Caco-2 (cell line): ENCODE measurements at regions not wholly inside any gene's neighbourhood (a gene's known extent, or its start where the extent isn't known, plus 50 kb on each side); places are given as distances from the start of the nearest gene placed in this dataset.

Source experiments
- BruUV-seq: library from RNA; stranded (reverse); fragments of 400-500 nt; replicated peaks from 2 replicates; lab custom pipeline; 2021; lab: Mats Ljungman, UMichigan
- CTCF ChIA-PET: fragments of 300-600 bp; sonication (Branson Sonifier 250); formaldehyde crosslinking; loops from one replicate; lab custom pipeline; 2022; ENCODE audit warnings: antibody characterized with exemption; lab: Charles Lee
- POLR2A ChIA-PET: fragments of 300-600 bp; sonication (Branson Sonifier 250); formaldehyde crosslinking; loops from one replicate; lab custom pipeline; 2022; ENCODE audit warnings: antibody characterized with exemption; lab: Charles Lee
- DNase-seq, 2 experiments: peaks; one replicate each; pipeline versions ENCODE4 v3.0.0 to v3.0.0-alpha.2; 2020 to 2022
- H3K27me3 ChIP-seq: replicated peaks from 2 replicates; pipeline ENCODE4 v1.6.0; 2011; ENCODE audit warnings: low read length; ENCODE audit not compliant: control insufficient read depth, insufficient read depth
- H3K36me3 ChIP-seq: 2 replicates; pipeline ENCODE4 v1.5.1; 2011; ENCODE audit warnings: low read length; ENCODE audit not compliant: control insufficient read depth, insufficient read depth
- H3K4me1 ChIP-seq: fragments of 250-450 bp; sonication (Bioruptor Pico); 2 replicates; pipeline ENCODE4 v1.5.1; 2020; ENCODE audit warnings: mild to moderate bottlenecking
- H3K4me3 ChIP-seq: 2 replicates; pipeline ENCODE4 v1.5.1; 2011; ENCODE audit warnings: low read depth, mild to moderate bottlenecking, control low read depth, low read length
- H3K9me3 ChIP-seq: fragments of 250-450 bp; sonication (Bioruptor Pico); 2 replicates; pipeline ENCODE4 v1.5.1; 2020; ENCODE audit warnings: mild to moderate bottlenecking, moderate library complexity
- H3K27ac Mint-ChIP-seq: one replicate; pipeline ENCODE4 v1.8.0; 2022; ENCODE audit warnings: mixed read lengths; ENCODE audit not compliant: unreplicated experiment
- H3K27me3 Mint-ChIP-seq: one replicate; pipeline ENCODE4 v1.8.0; 2022; ENCODE audit warnings: mixed read lengths; ENCODE audit not compliant: insufficient read depth, unreplicated experiment
- H3K36me3 Mint-ChIP-seq: one replicate; pipeline ENCODE4 v1.8.0; 2022; ENCODE audit warnings: mild to moderate bottlenecking, mixed read lengths; ENCODE audit not compliant: insufficient read depth, unreplicated experiment
- H3K4me1 Mint-ChIP-seq: one replicate; pipeline ENCODE4 v1.8.0; 2022; ENCODE audit warnings: low read depth, mixed read lengths; ENCODE audit not compliant: unreplicated experiment
- H3K4me3 Mint-ChIP-seq: one replicate; pipeline ENCODE4 v1.8.0; 2022; ENCODE audit warnings: mild to moderate bottlenecking, moderate library complexity, mixed read lengths; ENCODE audit not compliant: unreplicated experiment
- H3K9me3 Mint-ChIP-seq: one replicate; pipeline ENCODE4 v1.8.0; 2022; ENCODE audit warnings: mixed read lengths; ENCODE audit not compliant: unreplicated experiment
- intact Hi-C: fragments of 100-400 bp; cut with micrococcal nuclease; formaldehyde crosslinking; loops from one replicate; pipeline ENCODE4 v1.10.0; 2022; ENCODE audit not compliant: unreplicated experiment
- TF ChIP-seq, protein P1 (sequence below), 2 experiments: fragments of 200-600 bp in 1 of 2; IDR thresholded peaks; 1 replicate in 1 of 2; 2 replicates in 1 of 2; pipeline versions ENCODE4 v1.5.1 to v1.8.0; 2011 to 2022; ENCODE audit warnings: antibody characterized with exemption in 1 of 2, control low read depth in 1 of 2, inconsistent platforms in 1 of 2, low read depth in 1 of 2, low read length in 1 of 2, mild to moderate bottlenecking in 1 of 2, moderate library complexity in 1 of 2; ENCODE audit not compliant: insufficient read depth in 1 of 2, severe bottlenecking in 1 of 2, unreplicated experiment in 1 of 2

DNA sequence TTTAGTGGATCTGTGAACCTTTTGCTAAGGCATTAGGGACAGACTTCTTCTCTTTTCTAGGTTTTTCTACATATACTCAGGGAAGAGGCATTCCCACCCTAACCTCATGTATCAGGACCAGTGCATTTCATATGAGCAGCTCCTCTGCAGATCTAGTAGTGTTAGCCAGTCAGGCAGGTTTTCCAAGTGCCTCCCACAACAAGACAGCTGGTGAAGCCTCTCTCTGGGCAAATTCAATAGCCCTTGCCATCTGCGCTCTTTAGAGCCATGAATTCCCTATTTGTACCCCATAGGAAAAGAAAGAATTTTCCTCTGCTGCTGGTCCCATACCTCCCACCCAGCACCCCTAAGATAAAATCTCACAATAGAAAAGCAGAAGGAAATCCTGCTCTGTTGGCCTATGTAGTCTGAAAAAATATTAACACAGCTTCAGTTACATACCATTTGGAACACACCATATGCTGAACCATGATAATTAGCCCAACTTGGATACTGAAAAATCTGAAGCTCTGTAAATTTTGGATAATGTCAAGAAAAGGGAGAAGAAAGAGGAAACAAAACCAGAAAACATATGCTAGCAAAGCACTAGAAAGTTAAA, 1354.6 kb upstream of the NRXN1 start:
- H3K27ac Mint-ChIP-seq, result no peak overlapping the region
- H3K4me3 Mint-ChIP-seq, result no peak overlapping the region
- no peak overlapping the region for H3K4me3 ChIP-seq
- H3K36me3 Mint-ChIP-seq, result no peaks in the 10 kb centered on the region
- ChIA-PET CTCF (no interaction called here), POLR2A (no interaction called here)
- no peaks in the 10 kb centered on the region for H3K36me3 ChIP-seq
- no peaks in the 10 kb centered on the region for H3K27me3 ChIP-seq
- DNase-seq, result no peak
- no peaks in the 10 kb centered on the region for H3K4me1 ChIP-seq
- TF ChIP-seq, protein P1, sequence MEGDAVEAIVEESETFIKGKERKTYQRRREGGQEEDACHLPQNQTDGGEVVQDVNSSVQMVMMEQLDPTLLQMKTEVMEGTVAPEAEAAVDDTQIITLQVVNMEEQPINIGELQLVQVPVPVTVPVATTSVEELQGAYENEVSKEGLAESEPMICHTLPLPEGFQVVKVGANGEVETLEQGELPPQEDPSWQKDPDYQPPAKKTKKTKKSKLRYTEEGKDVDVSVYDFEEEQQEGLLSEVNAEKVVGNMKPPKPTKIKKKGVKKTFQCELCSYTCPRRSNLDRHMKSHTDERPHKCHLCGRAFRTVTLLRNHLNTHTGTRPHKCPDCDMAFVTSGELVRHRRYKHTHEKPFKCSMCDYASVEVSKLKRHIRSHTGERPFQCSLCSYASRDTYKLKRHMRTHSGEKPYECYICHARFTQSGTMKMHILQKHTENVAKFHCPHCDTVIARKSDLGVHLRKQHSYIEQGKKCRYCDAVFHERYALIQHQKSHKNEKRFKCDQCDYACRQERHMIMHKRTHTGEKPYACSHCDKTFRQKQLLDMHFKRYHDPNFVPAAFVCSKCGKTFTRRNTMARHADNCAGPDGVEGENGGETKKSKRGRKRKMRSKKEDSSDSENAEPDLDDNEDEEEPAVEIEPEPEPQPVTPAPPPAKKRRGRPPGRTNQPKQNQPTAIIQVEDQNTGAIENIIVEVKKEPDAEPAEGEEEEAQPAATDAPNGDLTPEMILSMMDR (IDR thresholded peaks at IDR 0.05; ENCODE audit: insufficient read depth in 1 of 2, low read depth in 1 of 2, low read length in 1 of 2, severe bottlenecking in 1 of 2, unreplicated experiment in 1 of 2), result no peak
- no peaks in the 10 kb centered on the region for H3K9me3 ChIP-seq
- H3K9me3 Mint-ChIP-seq, result no peaks in the 10 kb centered on the region
- H3K4me1 Mint-ChIP-seq, result peaks cover 5% of the 10 kb centered on the region
- BruUV-seq, result no TSS peak
- no peaks in the 10 kb centered on the region for H3K27me3 Mint-ChIP-seq
- intact Hi-C loops, result no loop called here

DNA sequence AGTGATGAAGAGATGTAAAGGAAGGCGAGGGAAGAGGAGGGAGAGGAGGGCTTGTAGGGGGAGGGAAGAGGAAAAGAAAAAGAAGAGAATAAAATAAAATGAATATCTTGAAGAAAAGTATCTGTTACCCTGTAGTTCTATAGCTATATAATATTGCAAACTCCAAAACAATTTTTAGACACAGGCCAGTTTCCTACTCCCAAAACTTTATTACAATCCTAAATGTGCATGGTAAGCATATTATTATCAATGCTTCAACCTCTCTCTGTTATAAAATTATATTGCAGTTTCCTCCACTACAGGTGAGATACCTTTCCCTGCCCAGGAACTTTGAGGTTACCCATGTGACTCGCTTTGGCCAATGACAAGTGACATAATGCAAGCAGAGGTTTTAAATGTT, 1351.6 kb upstream of the NRXN1 start:
- no peak for DNase-seq
- H3K27me3 Mint-ChIP-seq, result no peaks in the 10 kb centered on the region
- H3K36me3 Mint-ChIP-seq, result no peaks in the 10 kb centered on the region
- ChIA-PET CTCF (no interaction called here), POLR2A (no interaction called here)
- H3K27ac Mint-ChIP-seq, result no peak overlapping the region
- Histone ChIP-seq H3K27me3 (no peaks in the 10 kb centered on the region), H3K4me1 (no peaks in the 10 kb centered on the region), H3K4me3 (no peak overlapping the region), H3K36me3 (no peaks in the 10 kb centered on the region), H3K9me3 (no peaks in the 10 kb centered on the region)
- H3K4me1 Mint-ChIP-seq, result peaks cover 5% of the 10 kb centered on the region
- BruUV-seq, result no TSS peak
- H3K4me3 Mint-ChIP-seq, result no peak overlapping the region
- no peaks in the 10 kb centered on the region for H3K9me3 Mint-ChIP-seq
- TF ChIP-seq, protein P1 (IDR thresholded peaks at IDR 0.05; ENCODE audit: insufficient read depth in 1 of 2, low read depth in 1 of 2, low read length in 1 of 2, severe bottlenecking in 1 of 2, unreplicated experiment in 1 of 2), result no peak
- intact Hi-C loops, result no loop called here

DNA sequence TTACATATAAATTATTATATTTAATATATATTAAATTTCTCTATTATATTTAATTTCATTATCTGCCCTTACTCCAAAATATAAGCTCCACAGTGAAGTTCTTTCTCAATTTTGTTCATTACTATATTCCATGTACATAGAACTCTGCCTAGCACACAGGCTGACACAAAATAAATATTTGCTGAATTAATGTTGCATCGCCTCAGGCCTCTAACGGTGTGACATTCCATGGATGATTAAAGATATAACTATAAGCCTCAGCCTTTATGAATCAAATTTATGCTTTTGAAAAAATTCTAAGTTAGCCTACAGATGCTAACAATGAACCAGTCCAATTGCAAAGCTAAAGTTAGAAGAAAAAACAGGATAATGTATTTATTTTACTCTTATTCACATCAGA, 1337.2 kb upstream of the NRXN1 start:
- Mint-ChIP-seq H3K9me3 (peaks cover 10% of the 10 kb centered on the region), H3K27ac (no peak overlapping the region), H3K4me1 (no peaks in the 10 kb centered on the region), H3K4me3 (no peak overlapping the region), H3K27me3 (no peaks in the 10 kb centered on the region), H3K36me3 (no peaks in the 10 kb centered on the region)
- no peak overlapping the region for H3K4me3 ChIP-seq
- no peaks in the 10 kb centered on the region for H3K4me1 ChIP-seq
- no peaks in the 10 kb centered on the region for H3K36me3 ChIP-seq
- H3K9me3 ChIP-seq, result no peaks in the 10 kb centered on the region
- POLR2A ChIA-PET, result no interaction called here
- BruUV-seq, result no TSS peak
- DNase-seq, result no peak
- CTCF ChIA-PET, result no interaction called here
- TF ChIP-seq, protein P1 (IDR thresholded peaks at IDR 0.05; ENCODE audit: insufficient read depth in 1 of 2, low read depth in 1 of 2, low read length in 1 of 2, severe bottlenecking in 1 of 2, unreplicated experiment in 1 of 2), result no peak
- intact Hi-C loops, result no loop called here
- no peaks in the 10 kb centered on the region for H3K27me3 ChIP-seq
